HG03342 (cell line): ENCODE measurements at regions not wholly inside any gene's neighbourhood (a gene's known extent, or its start where the extent isn't known, plus 50 kb on each side); places are given as distances from the start of the nearest gene placed in this dataset.

ENCODE experiments used
- ATAC-seq: cut with Tn5 transposase; IDR thresholded peaks from one replicate; pipeline ENCODE4 v1.9.1; 2021; ENCODE audit warnings: mild to moderate bottlenecking, moderate library complexity; ENCODE audit not compliant: unreplicated experiment

DNA sequence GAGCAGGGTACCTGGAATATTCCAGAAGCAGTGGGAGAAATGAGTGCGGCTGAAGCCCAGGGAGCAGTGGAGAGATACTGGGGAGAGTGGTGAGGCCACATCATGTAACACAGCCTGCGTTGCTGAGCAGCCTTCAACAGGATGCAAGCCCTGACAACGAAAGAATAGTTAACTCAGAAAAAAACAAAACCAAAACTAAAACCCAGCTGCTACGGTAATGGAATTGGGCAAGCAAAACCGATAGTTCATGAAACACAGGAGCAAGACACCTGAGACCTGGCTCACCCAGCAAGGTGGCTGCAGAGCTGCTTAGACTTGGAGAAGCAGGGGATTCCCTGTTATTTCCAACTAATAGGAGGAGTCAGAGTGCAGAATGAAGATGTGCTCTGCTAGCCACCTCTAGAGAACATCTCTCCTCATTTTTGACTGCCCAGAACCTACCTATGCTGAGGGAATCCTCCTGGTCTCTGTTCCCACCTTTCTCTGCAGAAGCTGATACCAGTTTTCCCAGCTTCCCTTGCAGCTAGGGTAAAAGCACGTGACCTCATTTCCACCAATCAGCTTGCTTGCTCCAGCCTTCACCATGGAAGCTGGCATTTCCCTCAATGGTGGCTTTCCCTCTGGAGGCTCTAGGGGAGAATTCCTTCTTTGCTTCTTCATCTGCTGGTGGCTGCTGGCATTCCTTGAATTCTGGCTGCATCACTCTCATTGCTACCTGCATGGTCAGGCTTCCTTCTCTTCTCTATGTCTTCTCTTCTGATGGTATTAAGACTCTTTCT, 59.4 kb upstream of the XYLT1 start:
- ATAC-seq: peak; percentile 85

DNA sequence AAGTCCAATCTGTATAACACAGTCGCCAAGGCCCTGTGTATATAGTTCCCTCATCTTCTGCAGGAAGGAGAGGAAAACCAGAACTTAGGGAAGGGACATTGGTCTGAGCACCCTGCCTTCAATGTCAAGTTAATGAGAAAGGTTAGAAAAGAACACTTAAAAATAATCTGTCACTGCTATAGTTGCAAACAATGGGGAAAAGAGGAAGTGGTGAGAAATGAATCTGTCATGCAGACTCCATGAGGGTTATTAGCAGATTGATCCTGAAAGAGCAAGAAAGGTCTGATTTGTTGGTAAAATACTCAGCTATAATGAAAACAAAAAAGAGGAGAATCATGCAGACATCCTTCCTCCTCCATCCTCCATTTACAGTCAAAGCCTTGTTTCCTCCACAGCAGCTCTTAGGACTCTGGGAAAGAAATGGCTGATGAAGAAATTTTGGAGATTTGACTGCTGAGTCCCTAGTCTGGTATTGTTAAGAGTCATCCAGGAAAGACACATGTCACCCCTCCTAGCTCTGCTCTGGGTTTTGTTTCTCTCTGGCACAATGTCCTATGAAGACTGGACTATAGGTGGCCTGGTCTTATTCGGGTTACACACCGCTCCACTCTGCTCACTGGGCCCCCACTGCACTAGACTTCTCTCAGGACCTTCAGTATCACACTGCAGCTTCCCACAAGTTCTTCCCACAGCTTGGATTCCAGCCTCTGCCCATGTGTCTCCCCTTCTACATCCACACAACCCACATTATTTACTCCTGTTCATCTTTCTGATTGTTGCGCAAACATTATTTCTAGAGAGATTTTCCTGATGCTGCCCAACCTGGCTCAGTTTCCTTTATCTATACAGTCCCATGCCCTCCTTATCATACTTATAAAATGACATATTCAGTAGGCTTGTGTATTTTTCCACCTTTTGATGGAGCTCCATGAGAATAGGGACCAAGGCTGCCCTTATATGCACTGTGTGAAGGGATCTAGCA, 56.5 kb upstream of the XYLT1 start:
- ATAC-seq: no peak

DNA sequence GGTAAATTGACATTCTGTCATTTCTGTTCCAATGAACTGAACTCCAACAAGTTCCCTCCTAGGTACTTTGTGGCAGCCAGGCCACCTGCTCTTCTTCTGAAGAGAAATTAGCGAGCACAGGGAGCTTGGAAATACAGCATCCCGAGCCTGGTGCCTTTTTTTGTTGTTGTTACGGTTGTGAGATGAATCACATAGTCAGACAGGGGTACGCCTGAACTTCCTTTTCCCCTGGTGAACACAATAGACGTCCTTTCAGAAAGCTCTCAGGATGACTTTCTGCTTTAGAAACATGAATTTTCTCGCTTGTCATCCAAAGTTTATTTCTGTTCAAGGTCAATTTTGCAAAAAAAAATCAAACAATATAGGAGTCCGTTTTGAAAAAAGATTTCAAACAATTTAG, 53.9 kb upstream of the XYLT1 start:
- ATAC-seq: no peak

DNA sequence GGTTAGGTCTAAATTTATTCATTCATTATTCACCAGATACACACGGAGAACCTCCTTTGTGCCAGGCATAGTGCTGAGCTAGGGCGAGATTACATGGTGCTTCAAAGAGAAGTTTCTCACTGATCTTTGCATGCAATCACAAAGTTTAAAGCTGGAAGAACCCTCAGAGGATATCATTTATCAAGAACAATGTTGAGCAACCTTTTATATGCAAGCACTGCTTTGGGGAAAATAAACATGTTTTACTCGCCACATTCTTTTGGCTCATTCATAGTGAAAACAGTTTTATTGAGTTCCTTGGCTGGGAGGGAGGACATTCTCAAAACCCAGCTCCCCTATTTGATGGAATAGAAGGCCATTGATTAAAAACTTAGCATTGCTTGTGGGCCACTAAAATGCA, 49.8 kb upstream of the XYLT1 start:
- no peak for ATAC-seq
